Mucosa of rectum (tissue), 2 donors: ENCODE measurements at regions not wholly inside any gene's neighbourhood (a gene's known extent, or its start where the extent isn't known, plus 50 kb on each side); places are given as distances from the start of the nearest gene placed in this dataset.

Experiments used
- H3K27ac ChIP-seq, 2 donors: one replicate each; pipeline ENCODE4 v1.7.0; 2013; ENCODE audit warnings: inconsistent platforms in 2 of 2, low read depth in 2 of 2, low read length in 2 of 2
- H3K27me3 ChIP-seq, 2 donors: one replicate each; pipeline ENCODE4 v1.7.0; 2013; ENCODE audit warnings: low read length in 2 of 2; ENCODE audit not compliant: control insufficient read depth in 2 of 2, insufficient read depth in 2 of 2
- H3K36me3 ChIP-seq, 2 donors: one replicate each; pipeline ENCODE4 v1.7.0; 2013; ENCODE audit warnings: low read length in 2 of 2; ENCODE audit not compliant: control insufficient read depth in 2 of 2, insufficient read depth in 2 of 2
- H3K4me1 ChIP-seq, 2 donors: one replicate each; pipeline ENCODE4 v1.7.0; 2013; ENCODE audit warnings: low read length in 2 of 2, mild to moderate bottlenecking in 1 of 2; ENCODE audit not compliant: control insufficient read depth in 2 of 2, insufficient read depth in 2 of 2
- H3K4me3 ChIP-seq, 2 donors: one replicate each; pipeline ENCODE4 v1.7.0; 2013; ENCODE audit warnings: low read length in 2 of 2
- H3K9ac ChIP-seq, 2 donors: one replicate each; pipeline ENCODE4 v1.7.0; 2013; ENCODE audit warnings: low read length in 2 of 2, low read depth in 1 of 2, mild to moderate bottlenecking in 1 of 2
- H3K9me3 ChIP-seq, 2 donors: one replicate each; pipeline ENCODE4 v1.7.0; 2013; ENCODE audit warnings: low read length in 2 of 2; ENCODE audit not compliant: control insufficient read depth in 2 of 2
- donor health status: healthy.
- donor health status: Normal muscosa, but diverticular disease.

DNA sequence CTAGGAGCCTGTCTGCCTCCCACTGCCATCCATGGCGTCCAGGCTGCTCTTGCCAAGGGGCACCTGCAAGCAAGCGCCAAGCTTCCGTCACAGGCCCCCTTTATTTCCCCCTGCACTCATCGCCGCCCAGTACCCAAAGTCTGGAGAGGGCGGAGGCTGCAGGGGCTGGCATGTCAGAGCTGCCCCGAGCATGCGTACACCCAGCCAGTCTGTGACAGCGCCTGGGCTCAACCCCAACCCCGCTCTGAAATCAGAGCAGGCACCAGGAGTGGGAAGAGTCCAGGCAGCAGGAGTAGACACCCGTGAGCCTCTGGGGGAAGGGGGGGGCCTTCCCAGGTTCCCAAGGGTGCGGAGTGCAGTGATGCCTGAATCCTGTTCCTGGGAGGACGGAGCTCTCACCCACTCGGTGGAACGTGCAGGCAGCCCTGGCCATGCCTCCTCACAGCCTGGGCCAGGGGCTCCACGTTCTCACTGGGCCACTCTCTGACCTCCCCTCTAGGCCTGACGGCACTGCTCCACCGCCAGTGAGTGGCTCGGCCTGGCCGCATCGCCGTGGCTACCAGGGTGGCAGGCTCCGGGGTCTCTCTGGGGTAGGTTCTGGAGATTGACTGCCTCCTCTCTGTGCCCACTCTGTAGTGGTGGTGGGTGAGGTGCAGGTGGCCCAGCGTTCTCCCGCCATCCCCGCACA, 469.0 kb downstream of the CDH9 start:
- H3K36me3 ChIP-seq = no peaks in the 10 kb centered on the region
- peaks cover 0 to 2% of the 10 kb centered on the region in 2 donors for H3K9me3 ChIP-seq
- no peaks in the 10 kb centered on the region for H3K4me1 ChIP-seq

DNA sequence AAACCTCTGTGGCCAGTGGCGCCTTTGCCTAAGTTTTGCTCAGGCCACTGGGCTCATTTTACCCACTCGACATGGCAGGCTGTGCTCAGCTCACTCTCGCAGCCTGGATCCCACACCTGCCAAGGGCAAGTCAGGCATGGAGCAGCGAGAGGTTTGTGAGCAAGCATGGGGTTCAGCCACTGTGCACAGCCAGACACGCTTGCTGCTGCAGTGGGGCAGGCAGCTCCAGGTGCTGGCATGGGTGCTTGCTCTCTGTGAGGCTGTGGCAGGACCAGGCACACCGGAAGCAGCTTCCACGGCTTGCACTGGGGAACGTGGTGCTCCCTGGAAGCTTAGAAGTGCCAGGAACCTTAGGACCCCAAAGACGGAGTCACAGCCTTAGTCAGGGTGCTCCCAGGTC, 470.1 kb downstream of the CDH9 start:
- Histone ChIP-seq H3K9ac (no peak overlapping the region), H3K9me3 (peaks cover 0 to 2% of the 10 kb centered on the region in 2 donors), H3K4me1 (no peaks in the 10 kb centered on the region), H3K27ac (no peak overlapping the region), H3K27me3 (no peaks in the 10 kb centered on the region), H3K36me3 (no peaks in the 10 kb centered on the region), H3K4me3 (no peak overlapping the region)

More for the DNA sequence above, 469.0 kb downstream of the CDH9 start:
- Histone ChIP-seq H3K4me3 (no peak overlapping the region), H3K27ac (no peak overlapping the region), H3K9ac (no peak overlapping the region), H3K27me3 (no peaks in the 10 kb centered on the region)

DNA sequence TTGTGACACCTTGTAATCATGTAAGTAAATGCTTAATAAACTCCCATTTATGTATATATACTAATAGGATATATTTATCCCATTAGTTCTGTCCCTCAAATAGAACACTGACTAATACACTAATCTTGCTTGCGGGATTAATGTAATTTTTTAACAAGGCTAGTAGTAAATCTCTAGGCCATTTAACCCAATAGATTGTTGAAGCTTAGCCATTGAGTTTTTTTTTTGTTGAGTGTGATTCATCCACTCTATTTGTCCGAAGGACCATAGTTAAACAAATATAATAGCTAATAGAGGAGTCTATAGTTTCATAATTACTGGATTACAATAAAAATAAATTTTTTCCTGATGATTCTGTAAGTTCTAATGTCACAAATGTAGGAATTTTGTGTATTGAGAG, 474.4 kb downstream of the CDH9 start:
- Histone ChIP-seq H3K9me3 (peaks cover 2 to 4% of the 10 kb centered on the region in 2 donors), H3K27ac (no peak overlapping the region), H3K4me1 (no peaks in the 10 kb centered on the region), H3K4me3 (no peak overlapping the region), H3K36me3 (no peaks in the 10 kb centered on the region), H3K27me3 (no peaks in the 10 kb centered on the region), H3K9ac (no peak overlapping the region)

DNA sequence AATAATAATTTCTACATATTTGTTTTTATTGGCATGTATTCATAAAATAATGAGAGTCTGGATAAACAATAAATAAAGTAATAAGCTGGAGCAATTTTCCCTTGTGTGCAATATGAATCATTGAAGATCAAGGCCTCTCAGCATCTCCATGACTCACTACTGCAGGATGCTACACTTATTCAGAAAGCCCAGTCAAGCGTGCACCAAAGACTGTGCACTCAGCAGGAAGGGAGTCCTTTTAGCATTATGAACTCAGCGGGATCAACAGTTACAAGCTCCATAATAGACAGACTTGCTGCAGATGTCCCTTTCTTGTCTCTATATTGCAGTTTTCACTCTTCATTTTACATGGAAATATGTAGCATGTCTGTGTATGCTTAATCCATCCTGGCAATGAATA, 485.3 kb downstream of the CDH9 start:
- H3K4me1 ChIP-seq = no peaks in the 10 kb centered on the region
- H3K9ac ChIP-seq = no peak overlapping the region
- peaks cover 0 to 3% of the 10 kb centered on the region in 2 donors for H3K9me3 ChIP-seq
- H3K27ac ChIP-seq = no peak overlapping the region
- no peaks in the 10 kb centered on the region for H3K36me3 ChIP-seq
- H3K4me3 ChIP-seq = no peak overlapping the region
- no peaks in the 10 kb centered on the region for H3K27me3 ChIP-seq

DNA sequence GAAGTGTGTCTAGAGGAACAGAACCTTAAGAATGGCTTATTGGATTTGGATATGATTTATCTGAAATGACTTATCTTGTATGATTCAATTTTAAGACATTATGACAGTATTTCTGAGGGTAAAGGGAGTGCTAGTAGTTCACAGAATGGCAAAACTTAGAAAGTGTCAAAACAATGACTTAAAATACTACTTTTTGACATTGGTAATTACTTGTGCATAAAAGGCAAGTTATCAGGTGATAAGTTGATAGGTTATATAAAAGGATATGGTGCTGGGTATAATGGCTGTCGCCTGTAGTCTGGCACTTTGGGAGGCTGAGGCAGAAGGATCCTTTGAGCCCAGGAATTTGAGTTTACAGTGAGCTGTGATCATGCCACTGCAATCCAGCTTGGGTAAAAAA, 494.4 kb downstream of the CDH9 start:
- Histone ChIP-seq H3K9ac (no peak overlapping the region), H3K27ac (no peak overlapping the region)

DNA sequence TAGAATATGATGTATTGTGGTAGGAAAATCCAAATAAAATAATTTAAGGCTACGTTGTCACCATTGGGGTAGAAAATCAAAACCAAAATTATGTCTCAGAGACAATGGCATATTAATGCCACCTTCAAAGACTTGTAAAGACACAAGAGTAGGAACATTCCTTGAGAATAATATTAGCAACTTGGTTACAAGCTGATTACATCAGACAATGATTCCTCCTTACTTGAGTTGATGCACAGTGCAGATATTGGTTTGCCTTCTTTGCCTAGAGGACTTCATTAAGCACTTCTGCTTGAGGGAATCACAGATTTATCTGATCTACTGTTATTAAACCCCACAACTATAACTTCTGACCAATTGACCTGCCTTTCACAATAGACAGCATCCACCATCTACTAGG, 500.2 kb downstream of the CDH9 start:
- Histone ChIP-seq H3K36me3 (no peaks in the 10 kb centered on the region), H3K9me3 (peaks cover 0 to 4% of the 10 kb centered on the region in 2 donors), H3K4me3 (no peak overlapping the region), H3K27ac (no peak overlapping the region), H3K4me1 (no peaks in the 10 kb centered on the region), H3K9ac (no peak overlapping the region), H3K27me3 (no peaks in the 10 kb centered on the region)

More for the DNA sequence above, 494.4 kb downstream of the CDH9 start:
- no peak overlapping the region for H3K4me3 ChIP-seq
- H3K36me3 ChIP-seq = no peaks in the 10 kb centered on the region
- H3K4me1 ChIP-seq = no peaks in the 10 kb centered on the region
- H3K9me3 ChIP-seq = peaks cover 0 to 2% of the 10 kb centered on the region in 2 donors
- H3K27me3 ChIP-seq = no peaks in the 10 kb centered on the region

DNA sequence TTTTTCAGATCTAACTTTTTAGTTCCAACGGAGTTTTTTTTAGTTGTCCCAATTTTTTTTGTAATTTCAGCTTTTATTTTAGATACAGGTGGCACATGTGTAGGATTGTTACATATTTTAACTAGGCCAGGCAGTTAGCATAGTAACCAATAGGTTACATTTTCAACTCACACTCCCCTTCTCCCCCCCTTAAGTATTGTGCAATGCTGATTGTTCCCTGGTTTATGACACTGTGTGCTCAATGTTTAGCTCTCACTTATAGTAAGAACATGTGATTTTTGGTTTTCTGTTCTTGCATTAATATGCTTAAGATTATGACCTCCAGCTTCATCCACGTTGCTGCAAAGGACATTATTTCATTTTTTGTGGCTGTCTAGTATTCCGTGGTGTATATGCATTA, 503.2 kb downstream of the CDH9 start:
- Histone ChIP-seq H3K4me3 (no peak overlapping the region), H3K9me3 (peaks cover 0 to 4% of the 10 kb centered on the region in 2 donors), H3K36me3 (no peaks in the 10 kb centered on the region), H3K27ac (no peak overlapping the region), H3K9ac (no peak overlapping the region), H3K27me3 (no peaks in the 10 kb centered on the region), H3K4me1 (no peaks in the 10 kb centered on the region)

DNA sequence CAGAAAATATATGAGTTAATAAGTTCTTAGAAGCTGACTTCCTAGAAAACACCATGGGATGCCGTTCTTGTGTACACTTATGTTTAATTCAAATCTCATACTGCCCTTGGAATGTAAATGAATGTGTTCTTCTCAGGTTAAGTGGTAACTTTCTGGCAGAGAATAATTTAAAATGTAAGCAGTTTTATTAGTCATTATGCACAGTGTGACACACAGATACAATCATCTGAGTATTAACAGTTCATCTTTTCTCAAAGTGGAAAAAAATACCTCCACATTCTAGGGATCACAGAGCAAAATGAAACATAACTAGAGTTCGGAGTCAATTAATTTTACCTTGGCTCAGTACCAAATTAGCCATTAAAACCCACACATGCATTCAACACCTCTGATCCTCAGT, 508.1 kb downstream of the CDH9 start:
- Histone ChIP-seq H3K9ac (no peak overlapping the region), H3K36me3 (no peaks in the 10 kb centered on the region), H3K4me1 (no peaks in the 10 kb centered on the region), H3K9me3 (no peaks in the 10 kb centered on the region), H3K27ac (no peak overlapping the region), H3K4me3 (no peak overlapping the region), H3K27me3 (no peaks in the 10 kb centered on the region)

DNA sequence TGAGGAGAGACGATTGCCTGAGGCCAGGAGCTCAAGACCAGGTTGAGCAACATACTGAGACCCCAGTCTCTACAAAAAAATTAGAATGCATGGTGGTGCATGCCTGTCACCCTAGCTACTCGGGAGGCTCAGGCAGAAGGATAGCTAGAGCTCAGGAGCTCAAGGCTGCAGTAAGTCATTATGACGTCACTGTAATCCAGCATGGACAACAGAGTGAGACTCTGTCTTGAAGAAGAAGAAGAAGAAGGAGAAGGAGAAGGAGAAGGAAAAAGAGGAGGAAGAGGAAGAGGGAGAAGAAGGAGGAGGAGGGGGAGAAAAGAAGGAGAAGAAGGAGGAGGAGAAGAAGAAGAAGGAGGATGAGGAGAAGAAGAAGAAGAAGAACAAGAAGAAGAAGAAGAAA, 519.1 kb downstream of the CDH9 start:
- Histone ChIP-seq H3K4me1 (no peaks in the 10 kb centered on the region), H3K4me3 (no peak overlapping the region), H3K27me3 (no peaks in the 10 kb centered on the region), H3K9ac (no peak overlapping the region), H3K27ac (no peak overlapping the region), H3K36me3 (no peaks in the 10 kb centered on the region), H3K9me3 (no peaks in the 10 kb centered on the region)

DNA sequence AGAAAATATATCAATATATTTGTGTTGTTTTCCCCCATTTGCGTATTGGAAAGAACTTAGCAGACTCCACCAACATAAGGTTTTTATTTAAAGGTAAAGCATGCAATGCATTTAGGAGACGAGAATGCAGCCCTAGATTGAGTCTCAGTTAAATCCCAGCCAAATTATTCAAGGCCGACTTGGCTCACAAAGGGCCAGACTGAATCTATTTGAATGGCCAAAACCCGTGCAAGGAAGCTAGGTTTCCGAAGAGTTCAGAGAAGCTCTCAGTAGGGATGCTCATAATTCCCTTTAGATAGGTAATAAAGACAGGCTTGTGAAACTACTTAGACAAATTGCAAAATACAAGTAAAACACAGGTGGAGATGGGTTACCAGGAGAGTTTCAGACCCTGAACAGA, 520.3 kb downstream of the CDH9 start:
- H3K4me1 ChIP-seq = no peaks in the 10 kb centered on the region
- H3K27ac ChIP-seq = no peak overlapping the region
- no peak overlapping the region for H3K4me3 ChIP-seq
- H3K27me3 ChIP-seq = no peaks in the 10 kb centered on the region
- no peak overlapping the region for H3K9ac ChIP-seq
- H3K9me3 ChIP-seq = no peaks in the 10 kb centered on the region
- no peaks in the 10 kb centered on the region for H3K36me3 ChIP-seq
